ENCODE measurements at regions not wholly inside any gene's neighbourhood (a gene's known extent, or its start where the extent isn't known, plus 50 kb on each side); places are given as distances from the start of the nearest gene placed in this dataset.

DNA sequence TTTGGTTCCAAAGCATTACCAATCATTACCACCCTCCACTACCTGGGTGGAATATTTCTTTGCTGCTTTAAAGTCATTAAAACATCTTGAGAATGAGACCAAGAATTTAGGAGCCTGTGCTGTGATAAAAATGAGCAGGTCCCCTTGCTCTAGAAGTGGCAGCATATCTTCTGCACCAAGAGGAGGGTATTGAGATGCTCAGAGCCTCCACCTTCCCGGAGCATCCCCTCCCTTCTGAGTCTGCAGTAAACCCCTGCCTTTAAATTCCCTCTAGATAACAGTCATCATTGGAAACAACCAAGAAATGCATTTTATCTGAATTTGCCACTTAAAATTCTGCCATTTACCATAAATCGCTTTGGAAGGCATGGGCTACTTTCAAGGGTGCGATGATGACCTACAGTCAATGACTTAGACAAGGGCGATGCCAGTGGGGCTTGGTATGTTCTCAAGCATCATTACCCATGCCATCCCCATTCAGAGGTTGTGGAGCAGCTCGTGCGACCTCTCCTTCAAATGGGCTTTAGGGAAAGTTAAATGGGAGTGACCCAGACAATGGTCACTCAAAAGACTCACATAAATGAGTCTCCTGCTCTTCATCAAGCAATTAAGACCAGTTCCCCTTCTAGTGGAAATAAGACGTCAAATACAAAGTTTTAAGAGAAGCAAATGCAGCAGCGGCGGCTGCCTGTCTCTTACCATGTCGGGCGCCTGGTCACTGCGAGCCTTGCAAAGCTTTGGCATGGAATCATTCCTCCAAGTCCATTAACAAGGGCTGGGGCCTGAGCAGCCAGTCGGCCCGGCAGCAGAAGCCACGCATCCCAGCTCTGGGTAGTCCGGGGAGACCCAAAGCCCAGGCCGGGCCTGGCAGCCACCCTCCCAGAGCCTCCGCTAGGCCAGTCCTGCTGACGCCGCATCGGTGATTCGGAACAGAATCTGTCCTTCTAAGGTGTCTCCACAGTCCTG is 334.5 kb downstream of the TMEM121 start:
- DNase-seq = no peak

DNA sequence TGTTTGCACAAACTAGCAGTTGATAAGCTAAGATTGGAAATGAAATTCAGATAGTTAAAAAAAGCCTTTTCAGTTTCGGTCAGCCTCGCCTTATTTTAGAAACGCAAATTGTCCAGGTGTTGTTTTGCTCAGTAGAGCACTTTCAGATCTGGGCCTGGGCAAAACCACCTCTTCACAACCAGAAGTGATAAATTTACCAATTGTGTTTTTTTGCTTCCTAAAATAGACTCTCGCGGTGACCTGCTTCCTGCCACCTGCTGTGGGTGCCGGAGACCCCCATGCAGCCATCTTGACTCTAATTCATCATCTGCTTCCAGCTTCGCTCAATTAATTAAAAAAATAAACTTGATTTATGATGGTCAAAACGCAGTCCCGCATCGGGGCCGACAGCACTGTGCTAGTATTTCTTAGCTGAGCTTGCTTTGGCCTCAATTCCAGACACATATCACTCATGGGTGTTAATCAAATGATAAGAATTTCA is 335.6 kb downstream of the TMEM121 start:
- DNase-seq = no peak

DNA sequence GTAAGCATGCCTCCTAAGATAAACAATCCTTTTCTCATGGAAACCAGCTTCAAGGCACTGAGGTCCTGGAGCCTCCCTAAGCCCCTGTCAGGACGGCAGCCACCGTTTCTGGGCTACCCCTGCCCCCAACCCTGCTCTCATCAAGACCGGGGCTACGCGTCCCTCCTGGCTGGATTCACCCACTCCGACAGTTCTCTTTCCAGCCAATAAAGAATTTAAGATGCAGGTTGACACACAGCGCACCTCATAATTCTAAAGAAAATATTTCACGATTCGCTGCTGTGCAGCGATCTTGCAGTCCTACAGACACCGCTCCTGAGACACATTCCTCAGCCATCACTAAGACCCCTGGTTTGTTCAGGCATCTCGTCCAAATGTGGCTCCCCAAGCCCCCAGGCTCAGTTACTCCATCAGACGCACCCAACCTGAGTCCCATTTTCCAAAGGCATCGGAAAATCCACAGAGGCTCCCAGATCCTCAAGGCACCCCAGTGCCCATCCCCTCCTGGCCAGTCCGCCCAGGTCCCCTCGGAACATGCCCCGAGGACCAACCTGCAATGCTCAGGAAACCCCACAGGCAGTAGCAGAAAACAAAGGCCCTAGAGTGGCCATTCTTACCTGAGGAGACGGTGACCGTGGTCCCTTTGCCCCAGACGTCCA is 336.3 kb downstream of the TMEM121 start:
- no peak for DNase-seq

GRCh38 chr14:105863296-105864108 is 337.1 kb downstream of the TMEM121 start:
- no peak for DNase-seq

DNA sequence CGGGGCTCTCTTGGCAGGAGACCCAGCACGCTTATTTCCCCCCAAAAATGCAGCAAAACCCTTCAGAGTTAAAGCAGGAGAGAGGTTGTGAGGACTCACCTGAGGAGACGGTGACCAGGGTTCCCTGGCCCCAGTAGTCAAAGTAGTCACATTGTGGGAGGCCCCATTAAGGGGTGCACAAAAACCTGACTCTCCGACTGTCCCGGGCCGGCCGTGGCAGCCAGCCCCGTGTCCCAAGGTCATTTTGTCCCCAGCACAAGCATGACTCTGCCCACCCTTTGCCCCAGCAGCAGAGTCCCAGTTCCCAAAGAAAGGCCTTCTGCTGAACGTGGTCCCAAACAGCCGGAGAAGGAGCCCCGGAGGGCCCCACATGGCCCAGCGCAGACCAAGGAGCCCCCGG is 337.7 kb downstream of the TMEM121 start:
- DNase-seq = no peak

DNA sequence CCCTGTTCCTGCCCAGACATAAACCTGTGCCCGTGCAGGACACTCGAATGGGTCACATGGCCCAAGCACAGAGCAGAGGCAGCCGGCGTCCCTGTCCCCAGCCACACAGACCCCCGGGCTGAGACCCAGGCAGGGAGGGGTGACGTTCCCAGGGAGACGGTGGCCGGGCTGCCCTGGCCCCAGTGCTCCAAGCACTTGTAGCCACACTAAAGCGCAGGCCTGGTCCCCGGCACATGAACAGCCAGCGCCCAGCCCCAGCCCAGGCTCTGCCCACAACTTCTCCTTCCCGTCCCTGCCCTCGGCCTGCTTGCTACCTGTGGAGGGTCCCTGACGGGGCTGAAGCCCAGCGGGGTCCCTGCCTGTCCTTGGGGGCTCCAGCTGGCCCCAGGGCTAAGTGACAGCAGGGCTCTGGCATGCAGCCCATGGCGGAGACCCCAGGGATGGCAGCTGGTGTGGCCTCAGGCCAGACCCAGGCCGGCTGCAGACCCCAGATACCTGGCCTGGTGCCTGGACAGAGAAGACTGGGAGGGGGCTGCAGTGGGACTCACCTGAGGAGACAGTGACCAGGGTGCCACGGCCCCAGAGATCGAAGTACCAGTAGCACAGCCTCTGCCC is 338.4 kb downstream of the TMEM121 start:
- DNase-seq = no peak

- DNase-seq = no peak
Measured at GRCh38 chr14:105865266-105865903, 339.0 kb downstream of the TMEM121 start.

GRCh38 chr14:105865904-105866840 is 339.8 kb downstream of the TMEM121 start:
- DNase-seq = no peak

GRCh38 chr14:105866841-105867321 is 340.5 kb downstream of the TMEM121 start:
- DNase-seq = no peak

DNA sequence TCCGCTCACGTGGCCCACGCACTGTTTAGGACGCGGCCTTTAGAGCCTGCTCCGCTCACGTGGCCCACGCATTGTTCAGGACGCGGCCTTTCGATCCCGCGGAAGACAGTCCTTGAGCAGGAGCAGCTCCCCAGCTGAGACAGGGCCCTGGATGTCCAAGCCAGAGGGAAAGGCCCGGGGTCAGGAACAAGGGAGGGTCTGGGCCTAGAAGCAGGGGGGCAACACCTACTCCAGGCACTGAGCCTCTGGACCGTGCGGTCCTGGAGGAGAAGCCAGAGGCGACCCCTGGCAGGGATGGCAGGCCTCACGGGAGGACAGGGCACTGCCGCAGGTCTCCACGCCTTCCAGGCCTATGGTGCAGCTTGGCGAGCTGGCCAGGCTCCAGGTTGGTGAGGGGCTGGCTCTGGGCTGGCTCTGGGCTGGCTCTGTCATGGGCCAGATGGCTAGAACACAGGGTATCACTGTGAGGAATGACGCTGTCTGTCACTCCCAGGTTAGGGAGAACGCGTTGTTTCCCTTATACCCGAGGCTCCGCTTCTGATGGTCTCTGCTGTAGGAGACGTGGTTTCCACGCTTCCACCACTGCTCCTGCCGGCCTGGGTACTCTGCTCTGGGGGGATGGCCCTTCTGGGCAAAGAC is 341.7 kb downstream of the TMEM121 start:
- no peak for DNase-seq

DNA sequence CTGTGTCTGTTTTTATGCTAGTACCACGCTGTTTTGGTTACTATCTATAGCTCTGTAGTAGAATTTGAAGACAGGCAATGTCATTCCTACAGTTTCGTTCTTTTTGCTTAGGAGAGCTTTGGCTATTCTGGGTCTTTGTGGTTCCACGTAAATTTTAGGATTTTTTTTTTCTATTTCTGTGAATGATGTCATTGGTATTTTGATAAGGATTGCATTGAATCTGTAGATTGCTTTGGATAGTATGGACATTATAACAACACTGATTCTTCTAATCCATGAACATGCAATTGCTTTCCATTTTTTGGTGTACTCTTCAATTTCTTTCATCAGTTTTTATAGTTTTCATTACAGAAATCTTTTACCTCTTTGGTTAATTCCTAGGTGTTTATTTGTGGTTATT is 345.2 kb downstream of the TMEM121 start:
- DNase-seq = no peak

DNA sequence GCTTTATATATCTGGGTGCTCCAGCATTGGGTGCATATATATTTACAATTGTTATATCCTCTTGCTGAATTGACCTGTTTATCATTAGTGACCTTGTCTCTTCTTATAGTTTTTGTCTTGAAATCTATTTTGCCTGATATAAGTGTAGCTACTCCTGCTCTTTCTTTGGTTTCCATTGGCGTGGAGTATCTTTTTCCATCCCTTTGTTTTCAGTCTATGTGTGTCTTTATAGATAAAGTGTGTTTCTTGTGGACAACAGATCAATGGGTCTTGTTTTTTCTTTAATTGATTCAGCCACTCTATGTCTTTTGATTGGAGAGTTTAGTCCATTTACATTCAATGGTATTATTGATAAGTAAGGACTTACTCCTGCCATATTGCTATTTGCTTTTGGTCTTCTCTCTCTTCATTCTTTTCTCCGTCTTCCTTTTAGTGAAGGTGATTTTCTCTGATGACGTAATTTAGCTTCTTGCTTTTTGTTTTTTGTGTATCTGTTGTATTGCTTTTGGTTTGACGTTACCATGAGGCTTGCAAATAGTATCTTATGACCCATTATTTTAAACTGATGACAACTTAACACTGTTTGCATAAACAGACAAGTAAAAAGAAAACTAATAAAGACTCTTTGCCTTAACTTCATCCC is 347.6 kb downstream of the TMEM121 start:
- no peak for DNase-seq

- DNase-seq = no peak
Measured at GRCh38 chr14:105876158-105876557, 349.8 kb downstream of the TMEM121 start.

DNA sequence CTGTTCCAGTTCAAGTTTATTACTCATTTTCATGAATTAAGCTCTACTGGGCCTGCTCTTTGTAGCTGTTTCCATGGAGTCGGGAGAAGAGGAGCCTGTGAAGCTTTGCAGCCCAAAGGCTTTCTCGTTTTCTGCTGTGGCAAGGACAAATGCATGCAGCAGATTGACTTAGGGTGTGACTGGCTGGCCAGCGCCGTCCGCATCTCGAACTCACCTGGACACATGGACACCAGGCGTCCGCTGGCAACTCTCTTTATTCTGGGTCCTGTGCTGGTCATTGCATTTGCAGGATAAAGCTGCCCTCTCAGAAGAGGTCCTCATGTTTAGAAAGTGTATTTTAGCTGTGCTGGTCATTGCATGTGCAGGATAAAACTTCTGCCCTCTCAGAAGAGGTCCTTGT is 350.4 kb downstream of the TMEM121 start:
- no peak for DNase-seq

DNA sequence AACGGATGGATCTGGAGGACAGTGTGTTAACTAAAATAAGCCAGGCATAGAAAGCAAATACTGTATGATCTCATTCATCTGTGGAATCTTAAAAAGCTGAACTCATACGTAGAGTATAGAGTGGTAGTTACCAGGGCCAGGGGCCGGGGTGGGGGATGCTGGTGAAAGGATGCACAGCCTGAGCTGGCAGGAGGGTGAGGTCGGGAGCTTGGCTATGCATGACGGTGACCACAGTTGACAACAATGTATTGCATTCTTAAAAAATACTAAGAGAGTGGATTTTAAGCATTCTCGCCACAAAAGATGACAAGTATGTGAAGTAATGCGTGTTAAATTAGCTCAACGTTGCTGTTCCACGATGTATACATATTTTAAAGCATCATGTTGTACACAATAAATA is 351.3 kb downstream of the TMEM121 start:
- DNase-seq = no peak

DNA sequence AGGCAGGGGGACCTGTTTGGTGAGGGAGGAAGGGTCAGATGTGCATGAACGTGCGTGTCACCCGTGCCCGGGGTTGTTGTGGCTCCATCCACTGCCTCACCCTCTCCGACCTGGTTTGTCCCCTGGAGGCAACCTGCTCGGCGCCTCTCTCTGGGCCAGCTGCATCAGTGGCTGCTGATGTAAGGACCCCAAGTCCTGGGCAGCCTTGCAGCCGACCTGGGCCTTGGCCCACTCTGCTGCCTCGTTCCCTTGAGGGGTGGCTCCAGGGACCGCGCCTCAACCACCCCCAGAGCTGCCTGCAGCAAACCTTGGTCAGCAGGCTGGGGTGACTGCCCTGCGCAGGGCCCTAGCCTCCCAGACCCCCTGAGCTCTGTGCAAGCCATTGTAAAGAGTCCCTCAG is 351.7 kb downstream of the TMEM121 start:
- no peak for DNase-seq

DNA sequence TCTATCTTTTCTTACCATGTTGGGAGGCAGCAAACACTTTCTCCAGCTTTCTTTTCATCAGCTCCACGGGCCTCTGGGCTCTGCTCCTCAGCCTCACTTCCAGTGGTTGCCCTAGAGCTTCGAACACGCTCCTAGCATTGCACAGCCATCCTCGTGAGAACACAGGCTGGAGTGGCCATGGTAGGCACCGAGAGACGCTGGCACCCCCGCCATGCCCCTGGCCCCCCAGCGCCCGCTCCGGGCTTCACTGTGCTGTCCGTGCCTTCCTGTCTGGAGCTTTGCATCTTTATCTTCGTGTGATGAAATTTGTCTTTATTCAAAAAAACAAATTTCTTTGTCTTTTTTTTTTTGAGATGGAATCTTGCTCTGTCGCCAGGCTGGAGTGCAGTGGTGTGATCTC is 352.2 kb downstream of the TMEM121 start:
- no peak for DNase-seq

DNA sequence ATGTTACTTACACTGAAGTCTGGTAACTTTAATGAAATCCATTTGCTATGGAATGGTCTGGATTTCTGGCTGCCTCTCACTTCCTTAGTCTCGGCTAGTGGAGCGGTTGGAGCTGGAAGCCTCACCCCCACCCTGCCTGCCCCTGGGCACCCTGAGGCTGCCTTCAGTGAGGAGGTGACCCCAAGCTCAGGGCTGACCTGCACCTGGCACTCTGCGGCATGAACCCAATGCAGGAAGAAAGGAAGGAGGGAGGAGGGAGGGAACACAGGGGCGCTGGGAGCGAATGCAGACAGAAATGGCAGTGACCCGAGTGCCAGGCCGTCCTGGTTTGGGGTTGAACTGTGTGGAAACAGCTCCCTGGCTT is 353.1 kb downstream of the TMEM121 start:
- DNase-seq = no peak

GRCh38 chr14:105879867-105880561 is 353.6 kb downstream of the TMEM121 start:
- no peak for DNase-seq
